ENCODE measurements at regions not wholly inside any gene's neighbourhood (a gene's known extent, or its start where the extent isn't known, plus 50 kb on each side); places are given as distances from the start of the nearest gene placed in this dataset.
"Not testable (repeated sequence)": the region's sequence is repeated elsewhere in the genome, so short reads cannot be mapped to it uniquely, and the experiment has no call there.

- DNase-seq (ENCODE audit: low read depth) = not testable (repeated sequence)
These were observed 809.7 kb upstream of the AUTS2 start for GRCh38 chr7:68788529-68788928.

DNA sequence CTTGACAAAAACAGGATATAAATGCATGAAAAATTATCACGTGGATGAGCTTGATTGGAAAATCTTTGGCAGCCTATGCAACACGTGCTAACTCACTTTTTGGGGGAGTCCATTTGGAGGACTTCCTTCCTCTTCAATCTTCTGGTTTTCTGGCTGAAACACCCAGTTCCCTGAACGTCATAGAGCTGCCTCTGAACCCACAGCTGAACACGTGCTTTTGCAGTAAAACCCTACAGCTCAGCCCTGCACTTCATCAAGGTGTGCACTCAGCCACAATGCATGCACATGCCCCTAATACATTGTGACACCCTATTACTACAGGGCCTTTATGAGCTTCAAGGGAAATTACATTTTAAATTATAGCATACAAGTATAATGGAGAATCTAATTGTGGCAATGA is 808.7 kb upstream of the AUTS2 start:
- DNase-seq (ENCODE audit: low read depth) = no peak

GRCh38 chr7:68792351-68792750 is 805.9 kb upstream of the AUTS2 start:
- DNase-seq (ENCODE audit: low read depth) = no peak

- DNase-seq (ENCODE audit: low read depth) = no peak
These were observed 804.8 kb upstream of the AUTS2 start for GRCh38 chr7:68793513-68793912.

- no peak for DNase-seq (ENCODE audit: low read depth)
These were observed 798.0 kb upstream of the AUTS2 start for GRCh38 chr7:68800316-68800715.

GRCh38 chr7:68805159-68805558 is 793.1 kb upstream of the AUTS2 start:
- no peak for DNase-seq (ENCODE audit: low read depth)

DNA sequence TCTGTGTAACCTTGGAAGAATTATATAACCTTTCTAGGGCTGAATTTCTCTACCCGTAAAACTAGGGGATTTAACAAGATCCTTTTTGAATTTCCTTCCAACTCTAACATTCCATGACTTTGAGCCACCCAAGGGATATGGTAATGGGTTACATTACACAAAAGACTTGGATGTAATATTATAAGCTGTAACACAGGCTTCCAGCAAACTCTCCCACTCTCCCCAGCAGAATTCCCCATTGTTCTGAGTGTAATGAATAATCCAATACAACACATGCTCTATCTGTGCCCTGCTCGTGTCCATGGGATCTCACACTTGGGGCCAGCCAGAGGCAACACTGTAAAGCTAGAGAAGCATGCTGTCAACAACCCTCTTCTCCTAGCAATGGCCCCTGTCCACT is 790.6 kb upstream of the AUTS2 start:
- no peak for DNase-seq (ENCODE audit: low read depth)

GRCh38 chr7:68813551-68814080 is 784.7 kb upstream of the AUTS2 start:
- DNase-seq (ENCODE audit: low read depth) = no peak

GRCh38 chr7:68816491-68816890 is 781.8 kb upstream of the AUTS2 start:
- no peak for DNase-seq (ENCODE audit: low read depth)

GRCh38 chr7:68820321-68820720 is 778.0 kb upstream of the AUTS2 start:
- DNase-seq (ENCODE audit: low read depth) = no peak

DNA sequence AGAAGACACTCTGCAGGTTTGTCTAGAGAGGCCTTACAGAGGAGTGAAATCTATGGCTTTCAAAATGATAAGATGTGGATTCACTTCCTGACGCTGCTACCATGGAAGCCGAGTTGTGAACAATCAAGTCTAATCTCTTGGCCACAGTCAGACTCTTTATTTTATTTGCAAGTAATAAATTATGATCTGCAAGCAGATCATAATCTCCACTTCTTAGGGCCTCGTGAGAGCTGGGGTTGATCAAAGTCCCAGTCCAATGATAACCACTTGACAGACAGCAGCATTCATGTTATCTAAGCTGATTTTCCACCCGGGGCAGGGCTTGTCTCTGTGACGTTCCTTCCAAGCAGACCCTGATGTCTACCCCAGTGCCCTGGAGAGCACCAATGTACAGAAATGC is 776.4 kb upstream of the AUTS2 start:
- DNase-seq (ENCODE audit: low read depth) = no peak

DNA sequence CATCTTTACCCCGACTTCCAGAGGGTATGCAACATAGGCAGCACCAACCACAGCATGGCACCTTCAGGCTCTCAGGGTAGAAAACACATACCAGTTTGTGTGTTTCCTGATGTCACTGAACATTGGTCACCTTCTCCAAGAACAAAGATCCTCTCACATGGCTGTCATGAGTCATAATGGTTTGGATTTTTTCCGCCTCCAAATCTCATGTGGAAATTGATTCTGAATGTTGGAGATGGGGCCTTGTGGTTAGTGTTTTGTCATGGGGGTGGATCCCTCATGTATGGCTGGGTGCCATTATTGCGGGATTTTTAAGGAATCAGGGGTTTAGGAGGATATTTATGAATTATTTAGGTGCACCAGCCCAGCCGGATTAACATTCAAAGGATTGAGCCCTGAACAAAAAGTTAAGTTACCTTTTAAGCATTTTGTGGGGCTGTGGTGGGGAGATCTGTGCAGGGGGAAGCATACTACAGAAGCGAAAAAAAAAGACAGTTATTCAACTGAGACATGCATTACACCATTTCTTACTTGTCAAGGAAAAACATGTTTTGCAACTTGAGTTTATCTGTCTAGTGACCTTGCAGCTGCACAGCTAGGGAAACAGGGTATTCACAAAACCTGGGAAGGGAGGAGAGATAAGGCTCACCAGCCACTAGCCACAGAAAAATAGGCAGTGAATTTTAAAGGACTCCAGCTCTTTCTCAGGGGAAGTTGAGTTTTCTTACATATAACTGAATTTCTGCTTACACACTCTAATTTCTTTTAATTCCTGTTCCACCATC is 774.1 kb upstream of the AUTS2 start:
- no peak for DNase-seq (ENCODE audit: low read depth)

DNA sequence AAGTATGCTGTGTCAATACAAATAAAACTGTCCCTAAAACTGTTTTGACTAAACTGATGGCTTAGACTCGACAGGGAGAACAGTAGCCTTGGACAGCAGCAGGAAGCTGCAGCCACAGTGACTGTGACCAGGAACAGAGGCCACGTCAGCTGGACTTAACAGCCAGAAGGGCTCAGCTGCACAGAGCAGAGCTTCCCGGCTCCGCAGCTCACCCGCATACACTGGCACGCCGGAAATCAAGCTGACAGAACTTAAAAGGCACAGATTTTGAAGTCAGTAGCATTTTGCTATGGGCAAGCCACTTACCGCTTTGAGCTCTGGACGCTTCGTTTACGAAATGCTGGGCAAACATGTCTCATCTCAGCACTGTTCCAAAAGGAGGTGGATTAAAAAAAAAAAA is 769.7 kb upstream of the AUTS2 start:
- no peak for DNase-seq (ENCODE audit: low read depth)

DNA sequence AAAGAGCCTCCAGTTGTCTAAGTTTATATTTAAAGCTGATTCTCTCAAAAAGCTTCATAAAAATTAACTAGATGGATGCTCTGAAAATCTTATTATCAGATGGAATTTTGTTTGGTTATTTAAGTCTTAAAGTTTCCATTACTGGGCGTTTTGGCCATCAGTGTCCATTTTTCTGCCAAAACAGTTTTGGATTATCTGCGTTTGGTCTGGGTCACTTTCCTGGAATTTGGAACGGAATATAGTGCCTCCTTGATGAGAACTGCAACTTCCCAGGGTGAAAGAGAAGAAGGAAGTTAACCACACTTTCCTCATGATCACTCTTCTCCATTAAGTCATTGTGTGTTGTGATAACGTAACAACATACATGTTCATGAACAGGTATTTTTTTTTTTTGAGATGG is 764.9 kb upstream of the AUTS2 start:
- no peak for DNase-seq (ENCODE audit: low read depth)

DNA sequence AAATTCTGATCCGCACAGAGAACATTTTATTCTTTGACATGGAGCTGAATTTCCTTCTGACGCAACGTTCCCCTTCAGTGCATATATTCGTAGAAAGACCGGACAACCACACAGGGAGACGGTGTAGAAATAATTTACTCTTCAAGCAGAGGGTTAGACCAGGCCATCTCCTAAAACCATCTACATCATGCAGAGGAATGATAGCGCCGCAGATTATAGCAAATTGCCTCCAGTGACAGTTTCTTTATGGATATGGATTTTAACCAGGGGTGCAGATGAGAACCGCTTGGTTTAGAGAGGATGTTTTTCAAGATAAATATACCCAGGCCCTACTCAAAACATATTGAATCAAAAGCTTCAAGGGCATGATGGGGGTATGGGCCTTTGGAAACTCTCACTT is 759.3 kb upstream of the AUTS2 start:
- DNase-seq (ENCODE audit: low read depth) = no peak

GRCh38 chr7:68840991-68841390 is 757.3 kb upstream of the AUTS2 start:
- no peak for DNase-seq (ENCODE audit: low read depth)

- not testable (repeated sequence) for DNase-seq (ENCODE audit: low read depth)
These were observed 754.3 kb upstream of the AUTS2 start for GRCh38 chr7:68843985-68844384.

DNA sequence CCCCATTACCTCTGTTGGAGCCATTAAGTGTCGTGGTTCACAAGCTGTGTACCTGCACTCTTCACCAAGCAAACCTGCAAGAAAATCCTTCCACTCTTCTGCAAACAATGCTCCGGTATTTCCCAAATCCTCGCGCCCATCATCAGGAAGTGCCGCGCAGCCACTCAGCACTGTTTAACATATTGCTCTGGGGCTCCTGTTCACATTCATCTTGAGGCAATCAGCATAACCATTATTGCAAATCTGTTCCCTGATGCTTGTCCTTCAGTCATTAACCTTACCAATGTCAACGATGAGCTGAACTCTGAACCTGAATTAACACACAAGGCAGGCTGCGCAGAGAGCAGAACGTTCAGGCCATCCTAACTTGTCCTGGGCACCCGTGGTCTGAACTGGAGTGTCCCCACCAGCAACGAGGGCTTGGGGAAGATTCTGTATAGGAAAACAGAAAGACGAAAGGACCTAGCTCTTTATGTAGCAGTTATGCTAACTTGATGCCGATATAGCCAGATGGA is 751.4 kb upstream of the AUTS2 start:
- no peak for DNase-seq (ENCODE audit: low read depth)

DNA sequence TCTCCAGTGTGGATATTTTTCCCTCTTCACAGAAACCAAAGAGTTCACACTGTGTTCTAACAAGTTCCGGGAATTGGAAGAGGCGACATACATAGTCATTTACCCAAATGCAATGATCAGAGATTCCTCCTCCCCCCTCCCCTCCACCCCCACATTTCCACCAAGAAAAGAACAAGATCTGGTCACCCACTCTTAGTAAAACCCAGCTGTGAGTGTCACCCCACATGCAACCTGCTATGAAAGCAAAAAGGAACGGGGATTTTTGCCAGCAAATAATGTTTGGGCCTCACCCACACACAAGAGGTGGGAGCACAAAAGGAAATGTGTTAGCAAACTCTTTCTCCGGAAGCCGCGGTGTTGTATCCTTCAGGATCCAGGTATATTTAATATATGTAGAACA is 745.0 kb upstream of the AUTS2 start:
- DNase-seq (ENCODE audit: low read depth) = no peak

GRCh38 chr7:68857571-68857970 is 740.7 kb upstream of the AUTS2 start:
- no peak for DNase-seq (ENCODE audit: low read depth)

DNA sequence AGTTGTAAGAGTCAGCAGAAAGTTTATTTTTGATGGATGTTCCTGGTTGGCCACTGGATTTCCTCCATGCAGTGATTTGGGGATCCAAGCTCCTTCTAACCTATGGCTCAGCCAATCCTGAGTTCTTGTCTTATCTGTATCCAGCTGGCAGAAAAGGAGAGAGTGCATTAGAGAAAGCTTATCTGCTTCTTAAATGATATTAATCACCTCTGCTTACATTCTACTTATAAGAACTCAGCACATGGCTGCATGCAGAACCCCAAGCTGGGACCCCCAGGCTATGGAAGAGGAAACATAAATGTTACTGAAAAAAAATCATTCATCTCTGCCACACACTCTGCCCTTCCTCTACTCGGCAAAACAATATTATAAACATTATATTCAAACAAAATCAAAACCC is 739.8 kb upstream of the AUTS2 start:
- no peak for DNase-seq (ENCODE audit: low read depth)

- no peak for DNase-seq (ENCODE audit: low read depth)
These were observed 737.1 kb upstream of the AUTS2 start for GRCh38 chr7:68861171-68861570.

DNA sequence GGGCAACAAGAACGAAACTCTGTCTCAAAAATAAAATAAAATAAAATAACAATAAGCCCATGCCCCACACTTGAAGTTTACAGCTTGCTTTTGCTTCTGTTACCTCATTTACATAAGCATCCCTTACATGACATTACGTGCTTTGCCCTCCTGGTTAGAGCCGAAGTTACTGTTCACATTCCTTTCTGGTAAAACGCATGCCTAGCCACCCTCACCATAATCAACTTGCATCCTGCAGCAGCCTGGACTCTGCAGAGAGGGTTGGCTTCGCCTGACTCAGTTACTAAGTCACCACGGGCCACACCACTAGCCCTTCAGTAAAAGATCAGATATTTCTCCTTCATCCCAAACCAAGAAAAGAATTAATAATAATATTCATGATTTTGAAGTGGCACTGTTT is 736.0 kb upstream of the AUTS2 start:
- DNase-seq (ENCODE audit: low read depth) = no peak

Data from HT1080 (cell line).